HepG2 (cell line): ENCODE measurements at regions not wholly inside any gene's neighbourhood (a gene's known extent, or its start where the extent isn't known, plus 50 kb on each side); places are given as distances from the start of the nearest gene placed in this dataset.

Source experiments
- ATAC-seq: fragments of 200-7000 bp; cut with Tn5 transposase; 3 replicates; pipeline ENCODE4 v1.9.1; 2020; ENCODE audit warnings: mild to moderate bottlenecking, moderate library complexity
- BruUV-seq: library from RNA; stranded (reverse); fragments of 400-500 nt; replicated peaks from 2 replicates; lab custom pipeline; 2021; lab: Mats Ljungman, UMichigan
- CTCF ChIA-PET: fragments of 300-600 bp; formaldehyde crosslinking; extraction: SDS; loops from one replicate; lab custom pipeline; 2021; ENCODE audit warnings: low total read pairs, inconsistent platforms, low intra/inter-chr PET ratio; lab: Yijun Ruan, JAX
- POLR2A ChIA-PET: fragments of 350-600 bp; sonication (Branson Sonifier 250); formaldehyde crosslinking; loops from one replicate; lab custom pipeline; 2020; ENCODE audit warnings: antibody characterized with exemption, inconsistent platforms; lab: Yijun Ruan, JAX
- DNase-seq: peaks from one replicate; pipeline ENCODE4 v3.0.0-alpha.2; 2015; ENCODE audit warnings: low spot score
- FAIRE-seq: peaks from 3 replicates; lab custom pipeline; 2011; peaks lifted over from hg19 to GRCh38; lab: Jason Lieb, UNC
- H2AFZ ChIP-seq: one replicate; pipeline ENCODE4 v1.6.1; 2011; ENCODE audit warnings: low read length, inconsistent platforms
- H3K27ac ChIP-seq: fragments of 300-600 bp; 3 replicates; pipeline ENCODE4 v1.8.0; 2011; ENCODE audit warnings: mixed run types, mild to moderate bottlenecking, mixed read lengths, low read length, inconsistent platforms; ENCODE audit not compliant: insufficient read depth; ENCODE audit errors: extremely low read length
- H3K27me3 ChIP-seq, 2 experiments: fragments of 200-600 bp in 1 of 2; 2 replicates in 1 of 2; 3 replicates in 1 of 2; pipeline versions ENCODE4 v1.6.0 to v1.8.0; 2011; ENCODE audit warnings: low read length in 2 of 2, mild to moderate bottlenecking in 2 of 2, moderate library complexity in 2 of 2, inconsistent platforms in 1 of 2; ENCODE audit not compliant: insufficient read depth in 2 of 2, control insufficient read depth in 1 of 2
- H3K36me3 ChIP-seq, 2 experiments: fragments of 200-600 bp in 1 of 2; replicated peaks in 1 of 2; 2 replicates in 1 of 2; 3 replicates in 1 of 2; pipeline versions ENCODE4 v1.5.1 to v1.8.0; 2011; ENCODE audit warnings: low read length in 2 of 2, inconsistent platforms in 1 of 2; ENCODE audit not compliant: insufficient read depth in 2 of 2, control insufficient read depth in 1 of 2
- H3K4me1 ChIP-seq: 2 replicates; pipeline ENCODE4 v1.5.1; 2012; ENCODE audit warnings: low read length, inconsistent platforms; ENCODE audit not compliant: insufficient read depth
- H3K4me2 ChIP-seq: 2 replicates; pipeline ENCODE4 v1.6.0; 2011; ENCODE audit warnings: low read depth, low read length, inconsistent platforms
- H3K4me3 ChIP-seq, 3 experiments: fragments of 200-600 bp in 1 of 3; sonication (generic), shearing (Covaris generic) in 1 of 3; replicated peaks in 1 of 3; 2 replicates each; pipeline ENCODE4 v1.5.1; 2011 to 2016; ENCODE audit warnings: low read length in 3 of 3, inconsistent platforms in 2 of 3, low read depth in 2 of 3, mild to moderate bottlenecking in 2 of 3, control low read depth in 1 of 3, mixed read lengths in 1 of 3; ENCODE audit not compliant: insufficient read depth in 1 of 3
- H3K79me2 ChIP-seq: one replicate; pipeline ENCODE4 v1.6.1; 2011; ENCODE audit warnings: low read length, inconsistent platforms; ENCODE audit not compliant: insufficient read depth
- H3K9ac ChIP-seq: 2 replicates; pipeline ENCODE4 v1.6.0; 2011; ENCODE audit warnings: mild to moderate bottlenecking, low read depth, low read length, inconsistent platforms; ENCODE audit not compliant: insufficient read depth
- H3K9me3 ChIP-seq: 2 replicates; pipeline ENCODE4 v1.5.1; 2012; ENCODE audit warnings: mild to moderate bottlenecking, low read length
- H4K20me1 ChIP-seq: 2 replicates; pipeline ENCODE4 v1.6.0; 2011; ENCODE audit warnings: inconsistent platforms, mild to moderate bottlenecking, low read length, moderate library complexity; ENCODE audit not compliant: insufficient read depth
- ADNP ChIP-seq: sonication (generic); formaldehyde crosslinking; IDR thresholded peaks from 2 replicates; pipeline ENCODE4 v1.4.0; 2020; ENCODE audit warnings: missing genetic modification reagents
- EZH2 ChIP-seq: conservative IDR thresholded peaks from 2 replicates; pipeline ENCODE4 v1.6.1; 2012; ENCODE audit warnings: mild to moderate bottlenecking, low read depth, low read length, moderate library complexity
- HDAC1 ChIP-seq: sonication (generic); formaldehyde crosslinking; IDR thresholded peaks from 2 replicates; pipeline ENCODE4 v1.5.1; 2020; ENCODE audit warnings: mild to moderate bottlenecking, missing genetic modification reagents
- HINFP ChIP-seq: sonication (generic); formaldehyde crosslinking; IDR thresholded peaks from 2 replicates; pipeline ENCODE4 v1.4.0; 2020; ENCODE audit warnings: low read depth, mild to moderate bottlenecking, missing genetic modification reagents
- MAFF ChIP-seq: IDR thresholded peaks from 2 replicates; pipeline ENCODE4 v1.6.1; 2011; ENCODE audit warnings: low read depth, low read length, improper control_type of control experiment
- MATR3 ChIP-seq: sonication (generic); formaldehyde crosslinking; IDR thresholded peaks from 2 replicates; pipeline ENCODE4 v1.4.0; 2020; ENCODE audit warnings: missing genetic modification reagents
- RFX3 ChIP-seq: IDR thresholded peaks from 2 replicates; pipeline ENCODE4 v1.6.1; 2016; ENCODE audit warnings: missing biosample characterization, missing genetic modification reagents
- TBP ChIP-seq: sonication (generic); formaldehyde crosslinking; IDR thresholded peaks from 2 replicates; pipeline ENCODE4 v1.5.0; 2020; ENCODE audit warnings: missing genetic modification reagents
- WIZ ChIP-seq: sonication (generic); formaldehyde crosslinking; IDR thresholded peaks from 2 replicates; pipeline ENCODE4 v1.5.1; 2020; ENCODE audit warnings: mild to moderate bottlenecking, missing genetic modification reagents
- ZNF317 ChIP-seq: sonication (generic); formaldehyde crosslinking; IDR thresholded peaks from 2 replicates; pipeline ENCODE4 v1.5.0; 2020; ENCODE audit warnings: mild to moderate bottlenecking, missing genetic modification reagents
- ZNF614 ChIP-seq: IDR thresholded peaks from 2 replicates; pipeline ENCODE4 v1.6.1; 2018; ENCODE audit warnings: missing biosample characterization, missing genetic modification reagents, inconsistent platforms, borderline replicate concordance
- WGBS: methylation state at CpG from one replicate; pipeline ENCODE4 v1.1.6; 2017; ENCODE audit warnings: low lambda C conversion rate; 5-methylcytosine and 5-hydroxymethylcytosine counted together
- in situ Hi-C: cut with HindIII; loops from 2 replicates; pipeline ENCODE4 v1.10.0; 2017; ENCODE audit warnings: low pct_unique_long_range_greater_than_20kb; ENCODE audit not compliant: extremely low pct_ligation_motif_present
- intact Hi-C: fragments of 100-400 bp; cut with micrococcal nuclease; formaldehyde crosslinking; loops from one replicate; pipeline ENCODE4 v1.10.0; 2022; ENCODE audit not compliant: unreplicated experiment
- TF ChIP-seq, protein P1 (sequence below): sonication (generic); formaldehyde crosslinking; IDR thresholded peaks from 2 replicates; pipeline ENCODE4 v1.8.1; 2023; ENCODE audit warnings: missing genetic modification reagents, mild to moderate bottlenecking, borderline replicate concordance

- BruUV-seq: no TSS peak
- peaks cover 14 to 48% of the 10 kb centered on the region in 2 experiments for H3K27me3 ChIP-seq
- intact Hi-C loops: no loop called here
- H3K27ac ChIP-seq: no peak overlapping the region
- ATAC-seq (peak; percentile 41), DNase-seq (no peak), FAIRE-seq (no peak)
- ChIA-PET POLR2A (no interaction called here), CTCF (no interaction called here)
- 21% methylated on average over 5 of the region's 7 CpGs for WGBS
- TF ChIP-seq WIZ (CRISPR knock-in tag): no peak
- TF ChIP-seq ZNF614 (CRISPR knock-in tag): no peak
- TF ChIP-seq MATR3 (CRISPR knock-in tag): no peak
- no peak for TF ChIP-seq ADNP (CRISPR knock-in tag)
- TF ChIP-seq RFX3 (CRISPR knock-in tag): no peak
- TF ChIP-seq ZNF317 (CRISPR knock-in tag): no peak
- TF ChIP-seq, protein P1, sequence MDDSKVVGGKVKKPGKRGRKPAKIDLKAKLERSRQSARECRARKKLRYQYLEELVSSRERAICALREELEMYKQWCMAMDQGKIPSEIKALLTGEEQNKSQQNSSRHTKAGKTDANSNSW: no peak
- no peak for TF ChIP-seq MAFF
- TF ChIP-seq EZH2: no peak
- no peak for TF ChIP-seq HINFP (CRISPR knock-in tag)
- no peak for TF ChIP-seq TBP
- no peak for TF ChIP-seq HDAC1 (CRISPR knock-in tag)
- no peak overlapping the region for H3K9ac ChIP-seq
- H3K4me3 ChIP-seq: no peak overlapping the region
- H3K36me3 ChIP-seq: no peaks in the 10 kb centered on the region
- peaks cover 4% of the 10 kb centered on the region; the same call in 1 of the 2 replicates for H4K20me1 ChIP-seq
- H2AFZ ChIP-seq: no peak overlapping the region
- in situ Hi-C loops: no loop called here
- no peaks in the 10 kb centered on the region for H3K4me1 ChIP-seq
- peaks cover 17% of the 10 kb centered on the region for H3K9me3 ChIP-seq
- H3K79me2 ChIP-seq: no peaks in the 10 kb centered on the region
- no peak overlapping the region for H3K4me2 ChIP-seq
These were observed 88.6 kb downstream of the PSMB1 start for GRCh38 chr6:170464524-170464979.
